22Rv1 (cell line): ENCODE measurements at regions not wholly inside any gene's neighbourhood (a gene's known extent, or its start where the extent isn't known, plus 50 kb on each side); places are given as distances from the start of the nearest gene placed in this dataset.

ENCODE experiments used
- H3K27ac ChIP-seq: fragments of 450-650 bp; 2 replicates; pipeline ENCODE4 v1.5.1; 2017
- ZFX ChIP-seq: fragments of 450-650 bp; IDR thresholded peaks from 2 replicates; pipeline ENCODE4 v1.6.1; 2017; ENCODE audit warnings: antibody characterized with exemption, borderline replicate concordance
- TF ChIP-seq, protein P1 (sequence below): fragments of 450-650 bp; IDR thresholded peaks from 2 replicates; pipeline ENCODE4 v1.5.1; 2017; ENCODE audit warnings: mild to moderate bottlenecking

DNA sequence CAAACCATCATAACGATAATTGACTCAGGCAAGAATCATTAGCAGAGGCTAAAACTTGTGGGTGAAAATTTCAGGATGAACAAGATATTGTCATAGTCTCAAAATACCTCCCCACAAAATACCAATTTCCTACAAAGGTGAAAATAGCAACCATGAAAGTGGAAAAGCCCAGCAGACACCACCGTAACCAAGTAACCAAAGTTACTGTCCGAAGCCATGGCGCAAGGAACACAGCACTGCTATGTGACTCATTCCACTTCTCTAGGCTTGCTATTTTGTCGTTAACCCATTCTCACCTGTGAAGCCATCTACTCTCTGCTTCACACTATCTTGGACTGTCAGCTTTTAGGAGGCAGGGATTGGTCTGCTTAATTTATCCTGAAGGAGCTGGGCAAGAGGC, 113.8 kb upstream of the CACUL1 start:
- no peak overlapping the region for H3K27ac ChIP-seq
- no peak for TF ChIP-seq ZFX
- TF ChIP-seq, protein P1, sequence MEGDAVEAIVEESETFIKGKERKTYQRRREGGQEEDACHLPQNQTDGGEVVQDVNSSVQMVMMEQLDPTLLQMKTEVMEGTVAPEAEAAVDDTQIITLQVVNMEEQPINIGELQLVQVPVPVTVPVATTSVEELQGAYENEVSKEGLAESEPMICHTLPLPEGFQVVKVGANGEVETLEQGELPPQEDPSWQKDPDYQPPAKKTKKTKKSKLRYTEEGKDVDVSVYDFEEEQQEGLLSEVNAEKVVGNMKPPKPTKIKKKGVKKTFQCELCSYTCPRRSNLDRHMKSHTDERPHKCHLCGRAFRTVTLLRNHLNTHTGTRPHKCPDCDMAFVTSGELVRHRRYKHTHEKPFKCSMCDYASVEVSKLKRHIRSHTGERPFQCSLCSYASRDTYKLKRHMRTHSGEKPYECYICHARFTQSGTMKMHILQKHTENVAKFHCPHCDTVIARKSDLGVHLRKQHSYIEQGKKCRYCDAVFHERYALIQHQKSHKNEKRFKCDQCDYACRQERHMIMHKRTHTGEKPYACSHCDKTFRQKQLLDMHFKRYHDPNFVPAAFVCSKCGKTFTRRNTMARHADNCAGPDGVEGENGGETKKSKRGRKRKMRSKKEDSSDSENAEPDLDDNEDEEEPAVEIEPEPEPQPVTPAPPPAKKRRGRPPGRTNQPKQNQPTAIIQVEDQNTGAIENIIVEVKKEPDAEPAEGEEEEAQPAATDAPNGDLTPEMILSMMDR: no peak

DNA sequence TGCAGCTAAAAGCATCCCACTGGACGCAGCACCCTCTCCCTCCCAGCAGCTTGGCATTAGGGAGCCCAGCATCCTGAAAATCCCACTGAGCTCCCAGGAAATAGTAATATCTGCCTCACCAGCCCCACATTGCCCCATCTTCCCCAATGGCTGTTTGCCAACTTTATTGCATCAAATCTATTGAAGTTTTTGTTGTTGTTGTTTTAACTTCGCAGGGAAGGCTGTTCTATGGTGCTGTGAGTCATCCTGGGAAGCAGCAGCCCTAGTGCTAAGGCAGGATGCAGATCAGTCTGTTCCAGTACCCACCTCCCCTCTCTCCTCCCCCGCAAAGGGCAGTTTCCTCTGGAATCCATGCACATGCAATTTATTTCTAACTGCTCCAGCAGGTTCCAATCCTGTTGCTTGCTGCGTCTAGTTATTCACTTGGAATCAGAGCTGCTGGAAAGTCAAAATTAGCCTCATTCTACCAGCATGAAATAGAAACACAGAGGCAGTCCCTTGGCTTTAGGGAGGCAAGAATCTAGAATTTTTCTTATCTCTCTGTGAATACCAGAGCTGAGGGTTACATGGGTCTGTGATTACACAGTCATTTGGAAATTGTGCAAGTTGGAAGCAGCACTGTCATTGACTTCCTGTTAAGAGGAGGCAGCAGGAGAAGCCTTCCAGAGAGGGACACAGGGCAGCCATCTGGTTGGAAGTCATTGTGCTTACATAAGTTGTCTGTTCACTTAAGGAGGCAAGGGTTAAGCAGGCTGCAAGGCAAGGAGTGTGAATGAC, 115.9 kb upstream of the CACUL1 start:
- TF ChIP-seq, protein P1: no peak
- no peak for TF ChIP-seq ZFX
- no peak overlapping the region for H3K27ac ChIP-seq

- TF ChIP-seq, protein P1: no peak
- TF ChIP-seq ZFX: no peak
- H3K27ac ChIP-seq: no peak overlapping the region
These were observed 116.6 kb upstream of the CACUL1 start for GRCh38 chr10:118871244-118871865.

DNA sequence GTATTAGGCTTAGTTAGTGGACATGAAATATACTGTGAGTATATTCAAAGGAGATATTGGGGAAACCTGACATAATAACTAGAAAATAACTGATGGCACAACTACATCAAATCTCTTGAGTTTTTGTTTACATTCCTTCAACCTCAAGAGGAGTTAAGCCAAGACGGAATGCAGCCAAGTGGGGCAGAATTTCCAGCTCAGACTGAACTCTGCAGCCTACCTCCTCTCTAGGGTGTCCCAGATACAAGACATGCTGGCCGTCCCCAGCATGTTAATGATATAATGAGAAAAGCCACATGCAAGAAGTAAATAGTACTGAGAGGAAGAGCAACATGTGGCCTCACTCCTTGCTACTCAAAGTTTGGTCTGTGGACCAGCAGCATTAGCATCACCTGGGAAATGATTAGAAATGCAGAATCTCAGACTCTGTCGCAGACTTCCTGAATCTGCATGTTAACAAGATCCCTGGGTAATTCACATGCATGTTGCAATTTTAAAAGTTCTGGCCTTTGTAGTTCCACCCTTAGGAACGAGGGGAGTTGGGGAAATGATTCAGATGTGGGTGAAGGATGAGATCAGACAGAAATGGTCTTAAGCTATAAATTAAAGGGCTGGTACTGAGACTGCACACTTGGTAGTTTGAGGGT, 118.4 kb upstream of the CACUL1 start:
- no peak for TF ChIP-seq ZFX
- TF ChIP-seq, protein P1: no peak
- H3K27ac ChIP-seq: no peak overlapping the region

DNA sequence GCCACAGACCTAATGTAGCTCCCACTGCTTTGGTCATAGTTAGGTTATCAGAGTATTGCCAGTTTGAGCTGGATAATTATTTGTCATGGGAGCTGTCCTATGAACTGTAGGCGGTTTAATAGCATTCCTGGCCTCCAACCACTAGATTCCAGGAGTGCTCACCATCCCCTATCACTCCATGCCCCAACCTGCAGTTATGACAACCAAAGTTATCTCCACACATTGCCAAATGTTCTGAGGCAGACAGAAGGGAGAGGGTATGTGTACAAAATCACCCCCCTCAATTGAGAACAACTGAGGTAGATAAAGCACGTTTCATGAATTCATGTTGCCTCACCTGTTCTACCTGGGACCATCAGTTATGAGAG, 119.0 kb upstream of the CACUL1 start:
- TF ChIP-seq ZFX: no peak
- TF ChIP-seq, protein P1: no peak
- no peak overlapping the region for H3K27ac ChIP-seq

- TF ChIP-seq, protein P1: no peak
- no peak for TF ChIP-seq ZFX
These were observed 119.4 kb upstream of the CACUL1 start for GRCh38 chr10:118874171-118874570.

GRCh38 chr10:118875087-118875486, 120.3 kb upstream of the CACUL1 start:
- H3K27ac ChIP-seq: no peak overlapping the region
- no peak for TF ChIP-seq ZFX
- TF ChIP-seq, protein P1: no peak

More at GRCh38 chr10:118874171-118874570, 119.4 kb upstream of the CACUL1 start:
- H3K27ac ChIP-seq: no peak overlapping the region
